ENCODE measurements at regions not wholly inside any gene's neighbourhood (a gene's known extent, or its start where the extent isn't known, plus 50 kb on each side); places are given as distances from the start of the nearest gene placed in this dataset.

GRCh38 chr3:146350852-146351251 is 99.9 kb upstream of the PLSCR4 start:
- no peak for TF ChIP-seq POLR2A (IDR thresholded peaks at IDR 0.05; ENCODE audit: low read length)
- TF ChIP-seq GATA1 (IDR thresholded peaks at IDR 0.05; ENCODE audit: low read depth, low read length): no peak
